ENCODE measurements at regions not wholly inside any gene's neighbourhood (a gene's known extent, or its start where the extent isn't known, plus 50 kb on each side); places are given as distances from the start of the nearest gene placed in this dataset.

GRCh38 chr13:111485491-111486250, 165.2 kb downstream of the TEX29 start:
- TF ChIP-seq CTCF (IDR thresholded peaks at IDR 0.05) (no peak), POLR2A (IDR thresholded peaks at IDR 0.05) (no peak)

Data from uterus (tissue), 2 donors.